HFFc6 (cell line): ENCODE measurements at regions not wholly inside any gene's neighbourhood (a gene's known extent, or its start where the extent isn't known, plus 50 kb on each side); places are given as distances from the start of the nearest gene placed in this dataset.
A peak's percentile ranks its signal among the peaks of the same experiment; 100 is the strongest.

Experiments used
- DNase-seq: peaks from one replicate; pipeline ENCODE4 v3.0.0-alpha.2; 2018
- H3K27ac Mint-ChIP-seq: 2 replicates; pipeline ENCODE4 v1.8.0; 2020; ENCODE audit warnings: mild to moderate bottlenecking, mixed read lengths
- H3K27me3 Mint-ChIP-seq: 2 replicates; pipeline ENCODE4 v1.8.0; 2021; ENCODE audit warnings: mild to moderate bottlenecking, moderate library complexity, mixed read lengths; ENCODE audit not compliant: insufficient read depth
- H3K36me3 Mint-ChIP-seq: 2 replicates; pipeline ENCODE4 v1.8.0; 2021; ENCODE audit warnings: low read depth, mixed read lengths
- H3K4me1 Mint-ChIP-seq: 2 replicates; pipeline ENCODE4 v1.8.0; 2020; ENCODE audit warnings: low read depth, mixed read lengths
- H3K4me3 Mint-ChIP-seq: 2 replicates; pipeline ENCODE4 v1.8.0; 2020; ENCODE audit warnings: mild to moderate bottlenecking, moderate library complexity, mixed read lengths
- H3K9me3 Mint-ChIP-seq: 2 replicates; pipeline ENCODE4 v1.8.0; 2020; ENCODE audit warnings: mild to moderate bottlenecking, mixed read lengths
- CTCF ChIP-seq: fragments of 200-600 bp; sonication (generic); IDR thresholded peaks from 2 replicates; pipeline ENCODE4 v1.5.0; 2021; ENCODE audit warnings: antibody characterized with exemption, mild to moderate bottlenecking

- Mint-ChIP-seq H3K27ac (no peak overlapping the region), H3K9me3 (no peaks in the 10 kb centered on the region), H3K4me3 (no peak overlapping the region), H3K27me3 (peaks cover 5% of the 10 kb centered on the region), H3K4me1 (peaks cover 42% of the 10 kb centered on the region), H3K36me3 (peaks cover 3% of the 10 kb centered on the region; the same call in 1 of the 2 replicates)
- TF ChIP-seq CTCF, result no peak
- no peak for DNase-seq
Observed at GRCh38 chr4:151962138-151962823, 201.5 kb upstream of the GATB start.

- peaks cover 5% of the 10 kb centered on the region for H3K27me3 Mint-ChIP-seq
- H3K36me3 Mint-ChIP-seq, result peaks cover 3% of the 10 kb centered on the region; the same call in 1 of the 2 replicates
- no peak overlapping the region for H3K4me3 Mint-ChIP-seq
- DNase-seq, result no peak
- H3K4me1 Mint-ChIP-seq, result peaks cover 51% of the 10 kb centered on the region
- H3K27ac Mint-ChIP-seq, result no peak overlapping the region
- no peak for TF ChIP-seq CTCF
- no peaks in the 10 kb centered on the region for H3K9me3 Mint-ChIP-seq
Observed at GRCh38 chr4:151961456-151961855, 200.6 kb upstream of the GATB start.

GRCh38 chr4:151960449-151961230 is 199.8 kb upstream of the GATB start:
- peaks cover 3% of the 10 kb centered on the region; the same call in 1 of the 2 replicates for H3K36me3 Mint-ChIP-seq
- no peak overlapping the region for H3K4me3 Mint-ChIP-seq
- peaks cover 5% of the 10 kb centered on the region for H3K27me3 Mint-ChIP-seq
- peaks cover 55% of the 10 kb centered on the region for H3K4me1 Mint-ChIP-seq
- H3K27ac Mint-ChIP-seq, result no peak overlapping the region
- DNase-seq, result no peak
- no peak for TF ChIP-seq CTCF
- H3K9me3 Mint-ChIP-seq, result no peaks in the 10 kb centered on the region

- no peak overlapping the region for H3K4me3 Mint-ChIP-seq
- H3K9me3 Mint-ChIP-seq, result no peaks in the 10 kb centered on the region
- H3K27me3 Mint-ChIP-seq, result peaks cover 5% of the 10 kb centered on the region
- peak overlapping the region; percentile 38; the same call in 1 of the 2 replicates for H3K27ac Mint-ChIP-seq
- H3K4me1 Mint-ChIP-seq, result peaks cover 74% of the 10 kb centered on the region
- DNase-seq, result no peak
- H3K36me3 Mint-ChIP-seq, result no peaks in the 10 kb centered on the region
- no peak for TF ChIP-seq CTCF
Observed at GRCh38 chr4:151957153-151957552, 196.3 kb upstream of the GATB start.

- peaks cover 74% of the 10 kb centered on the region for H3K4me1 Mint-ChIP-seq
- H3K27me3 Mint-ChIP-seq, result peaks cover 5% of the 10 kb centered on the region
- peak overlapping the region; percentile 74 for H3K27ac Mint-ChIP-seq
- peak overlapping the region; percentile 43 for H3K4me3 Mint-ChIP-seq
- DNase-seq, result peak; percentile 59
- H3K9me3 Mint-ChIP-seq, result no peaks in the 10 kb centered on the region
- TF ChIP-seq CTCF, result no peak; the same call in 1 of the 2 replicates
- no peaks in the 10 kb centered on the region for H3K36me3 Mint-ChIP-seq
Observed at GRCh38 chr4:151955721-151956380, 195.0 kb upstream of the GATB start.
